GM12872 (cell line): ENCODE measurements at regions not wholly inside any gene's neighbourhood (a gene's known extent, or its start where the extent isn't known, plus 50 kb on each side); places are given as distances from the start of the nearest gene placed in this dataset.

Source experiments
- TF ChIP-seq, protein P1 (sequence below): IDR thresholded peaks from 3 replicates; pipeline ENCODE4 v1.5.1; 2011; ENCODE audit warnings: low read depth, mild to moderate bottlenecking, low read length, moderate library complexity; ENCODE audit not compliant: insufficient read depth

DNA sequence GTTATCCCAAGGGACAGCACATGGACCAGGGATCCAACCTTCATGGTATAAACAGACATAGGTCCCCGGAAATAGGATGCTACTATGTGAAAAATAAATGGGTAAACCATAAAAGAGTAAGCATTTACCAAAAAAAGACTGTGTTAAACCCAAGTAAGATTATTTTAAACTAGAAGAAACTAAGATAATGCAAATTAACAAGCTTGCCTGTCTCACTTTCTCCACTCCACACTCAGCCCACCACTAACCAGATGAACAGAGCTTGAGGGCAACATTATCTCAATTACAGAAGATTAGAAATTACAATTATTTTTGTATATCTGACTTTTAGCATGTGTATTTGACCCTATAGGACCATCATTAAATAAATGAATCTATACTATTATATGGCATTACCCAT lies 117.2 kb upstream of the CAV2 start:
- TF ChIP-seq, protein P1, sequence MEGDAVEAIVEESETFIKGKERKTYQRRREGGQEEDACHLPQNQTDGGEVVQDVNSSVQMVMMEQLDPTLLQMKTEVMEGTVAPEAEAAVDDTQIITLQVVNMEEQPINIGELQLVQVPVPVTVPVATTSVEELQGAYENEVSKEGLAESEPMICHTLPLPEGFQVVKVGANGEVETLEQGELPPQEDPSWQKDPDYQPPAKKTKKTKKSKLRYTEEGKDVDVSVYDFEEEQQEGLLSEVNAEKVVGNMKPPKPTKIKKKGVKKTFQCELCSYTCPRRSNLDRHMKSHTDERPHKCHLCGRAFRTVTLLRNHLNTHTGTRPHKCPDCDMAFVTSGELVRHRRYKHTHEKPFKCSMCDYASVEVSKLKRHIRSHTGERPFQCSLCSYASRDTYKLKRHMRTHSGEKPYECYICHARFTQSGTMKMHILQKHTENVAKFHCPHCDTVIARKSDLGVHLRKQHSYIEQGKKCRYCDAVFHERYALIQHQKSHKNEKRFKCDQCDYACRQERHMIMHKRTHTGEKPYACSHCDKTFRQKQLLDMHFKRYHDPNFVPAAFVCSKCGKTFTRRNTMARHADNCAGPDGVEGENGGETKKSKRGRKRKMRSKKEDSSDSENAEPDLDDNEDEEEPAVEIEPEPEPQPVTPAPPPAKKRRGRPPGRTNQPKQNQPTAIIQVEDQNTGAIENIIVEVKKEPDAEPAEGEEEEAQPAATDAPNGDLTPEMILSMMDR = no peak

DNA sequence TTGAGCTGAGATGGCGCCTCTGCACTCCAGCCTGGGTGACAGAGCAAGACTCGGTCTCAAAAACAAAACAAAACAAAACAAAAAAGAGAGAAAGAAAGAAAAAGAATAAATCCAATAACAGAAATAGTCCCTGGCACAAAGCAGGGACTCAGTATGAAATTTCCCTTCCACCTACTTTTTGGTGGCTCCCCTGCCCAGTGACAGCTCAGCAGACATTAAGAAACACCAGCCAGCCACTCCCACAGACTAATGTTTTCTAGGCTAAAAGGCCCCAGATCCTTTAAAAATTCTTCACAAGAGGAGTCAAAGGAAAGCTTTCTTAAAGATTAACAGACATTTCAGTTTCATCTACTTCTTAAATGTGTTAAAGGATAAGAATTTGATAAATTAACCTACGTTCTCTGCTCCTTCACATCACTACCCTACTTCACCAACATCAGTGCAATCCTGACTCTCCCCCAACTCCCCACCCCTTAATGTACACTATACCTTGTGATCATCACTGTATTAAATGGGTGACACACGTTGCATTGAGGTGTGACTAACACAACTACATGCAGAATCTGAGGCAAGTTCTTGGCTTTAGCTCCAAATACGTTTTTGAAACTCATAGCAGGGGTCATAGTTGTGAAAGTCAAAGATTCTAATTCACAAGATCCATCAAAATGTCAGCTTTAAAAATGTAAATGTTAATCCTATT lies 114.5 kb upstream of the CAV2 start:
- TF ChIP-seq, protein P1 = no peak

DNA sequence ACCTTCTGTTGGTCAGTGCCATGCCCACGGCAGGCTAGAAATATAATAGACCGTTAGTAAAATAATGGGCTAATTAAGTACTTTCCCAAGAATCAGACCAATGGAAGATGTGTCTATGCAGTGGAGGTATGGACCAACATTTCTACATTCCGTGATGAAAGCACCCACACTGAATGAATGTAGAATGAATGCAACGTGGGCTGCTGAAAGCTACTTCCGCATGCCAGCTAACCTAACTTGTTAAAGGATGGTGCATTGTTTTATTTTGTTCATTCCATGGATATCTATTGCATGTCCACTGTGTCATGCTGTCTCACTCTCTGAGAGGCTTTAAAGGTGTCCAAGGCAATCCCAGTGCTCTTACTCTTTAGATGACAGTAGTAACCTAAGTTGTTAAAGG lies 112.9 kb upstream of the CAV2 start:
- TF ChIP-seq, protein P1 = no peak

DNA sequence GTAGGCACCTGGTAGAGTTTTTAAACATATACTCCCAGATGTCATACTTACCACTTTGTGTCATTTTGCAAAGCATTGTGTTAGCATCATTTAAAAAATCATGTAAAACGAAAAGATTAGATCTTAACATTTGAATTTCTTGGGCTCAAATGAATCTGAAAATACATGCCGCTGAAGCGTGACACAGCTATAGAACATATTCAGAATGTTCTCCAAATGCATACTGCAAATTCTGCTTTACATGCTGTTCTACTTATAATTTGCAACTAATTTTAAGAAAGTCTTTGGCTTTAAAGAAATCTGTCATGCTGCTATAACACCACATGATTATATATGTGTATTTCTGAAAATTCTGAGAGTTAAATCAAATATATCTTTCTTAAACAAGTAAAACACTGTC lies 109.2 kb upstream of the CAV2 start:
- TF ChIP-seq, protein P1 = no peak

DNA sequence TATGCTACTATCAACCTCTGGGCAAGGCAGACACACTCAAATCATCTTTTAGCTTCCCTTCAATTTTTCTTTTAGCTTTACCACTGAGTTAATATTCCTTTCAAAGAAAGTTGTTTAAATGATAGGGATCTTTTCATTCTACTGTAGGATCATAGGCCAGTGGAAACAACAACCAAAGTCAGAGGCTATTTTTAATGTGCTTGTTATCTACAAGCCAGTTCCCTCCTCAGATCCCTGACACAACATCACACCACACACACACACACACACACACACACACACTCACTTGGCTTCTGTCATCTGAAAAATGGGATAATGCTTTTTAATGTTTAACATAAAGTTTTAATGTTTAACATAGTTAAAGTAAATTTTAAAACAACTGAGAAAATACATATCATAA lies 106.7 kb upstream of the CAV2 start:
- TF ChIP-seq, protein P1 = no peak

DNA sequence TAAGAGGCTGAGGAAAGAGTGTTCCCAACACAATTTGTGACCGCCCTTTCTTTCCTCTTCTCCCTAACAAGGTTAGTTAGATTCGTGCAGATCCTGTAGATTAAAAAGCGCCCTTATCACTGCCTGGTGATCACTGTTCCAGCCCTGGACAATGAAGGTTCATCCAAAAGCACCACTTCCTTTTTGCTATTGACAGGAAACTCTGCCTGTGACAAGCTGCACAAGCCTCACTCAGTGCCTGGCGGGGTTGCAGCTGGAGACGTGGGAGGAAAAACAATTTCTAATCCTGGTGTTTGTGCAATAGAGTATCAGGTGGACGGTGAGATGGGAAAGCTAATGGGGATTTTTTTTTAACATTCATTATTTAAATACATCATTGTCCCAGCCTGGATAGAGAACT lies 105.9 kb upstream of the CAV2 start:
- TF ChIP-seq, protein P1 = no peak

DNA sequence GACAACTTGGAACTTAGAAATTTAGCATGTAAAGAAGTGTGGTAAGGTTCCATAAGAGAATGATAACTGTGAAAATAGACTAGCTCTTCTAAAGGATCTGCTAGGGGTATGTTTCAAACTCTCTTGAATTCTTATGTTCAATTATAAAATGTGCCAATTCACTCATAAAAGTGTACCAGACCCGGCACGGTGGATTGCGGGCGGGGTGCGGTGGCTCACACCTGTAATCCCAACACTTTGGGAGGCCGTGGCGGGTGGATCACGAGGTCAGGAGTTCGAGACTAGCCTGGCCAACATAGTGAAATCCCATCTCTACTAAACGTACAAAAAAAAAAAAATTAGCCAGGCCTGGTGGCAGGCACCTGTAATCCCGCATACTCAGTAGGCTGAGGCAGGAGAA lies 105.4 kb upstream of the CAV2 start:
- TF ChIP-seq, protein P1 = no peak
